ENCODE measurements at regions not wholly inside any gene's neighbourhood (a gene's known extent, or its start where the extent isn't known, plus 50 kb on each side); places are given as distances from the start of the nearest gene placed in this dataset.

DNA sequence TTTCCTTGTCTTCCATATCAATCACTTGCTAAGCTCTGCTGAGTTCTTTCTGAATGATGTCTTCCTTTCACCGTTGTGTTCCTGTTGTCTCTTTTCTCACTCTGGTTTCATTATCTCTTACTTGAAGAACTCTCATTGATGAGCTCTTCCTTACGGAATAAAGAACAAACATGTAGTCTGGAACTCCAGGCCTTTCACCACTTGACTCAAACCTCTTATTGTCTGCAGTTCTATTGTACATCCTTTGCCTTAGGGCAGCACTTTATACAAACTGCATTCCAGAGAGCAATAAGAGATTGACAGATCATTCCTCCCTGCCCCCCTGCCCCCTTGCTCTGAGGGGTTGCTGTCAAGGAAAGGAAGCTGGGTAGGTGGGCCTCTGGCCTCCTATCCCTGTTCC lies 517.4 kb downstream of the TMEM135 start:
- TF ChIP-seq, protein P1, sequence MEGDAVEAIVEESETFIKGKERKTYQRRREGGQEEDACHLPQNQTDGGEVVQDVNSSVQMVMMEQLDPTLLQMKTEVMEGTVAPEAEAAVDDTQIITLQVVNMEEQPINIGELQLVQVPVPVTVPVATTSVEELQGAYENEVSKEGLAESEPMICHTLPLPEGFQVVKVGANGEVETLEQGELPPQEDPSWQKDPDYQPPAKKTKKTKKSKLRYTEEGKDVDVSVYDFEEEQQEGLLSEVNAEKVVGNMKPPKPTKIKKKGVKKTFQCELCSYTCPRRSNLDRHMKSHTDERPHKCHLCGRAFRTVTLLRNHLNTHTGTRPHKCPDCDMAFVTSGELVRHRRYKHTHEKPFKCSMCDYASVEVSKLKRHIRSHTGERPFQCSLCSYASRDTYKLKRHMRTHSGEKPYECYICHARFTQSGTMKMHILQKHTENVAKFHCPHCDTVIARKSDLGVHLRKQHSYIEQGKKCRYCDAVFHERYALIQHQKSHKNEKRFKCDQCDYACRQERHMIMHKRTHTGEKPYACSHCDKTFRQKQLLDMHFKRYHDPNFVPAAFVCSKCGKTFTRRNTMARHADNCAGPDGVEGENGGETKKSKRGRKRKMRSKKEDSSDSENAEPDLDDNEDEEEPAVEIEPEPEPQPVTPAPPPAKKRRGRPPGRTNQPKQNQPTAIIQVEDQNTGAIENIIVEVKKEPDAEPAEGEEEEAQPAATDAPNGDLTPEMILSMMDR (IDR thresholded peaks at IDR 0.05 in 4 of 5, conservative IDR thresholded peaks at IDR 0.05 in 1 of 5), result no peak
- no peak for TF ChIP-seq POLR2A (IDR thresholded peaks at IDR 0.05)
